Bronchial epithelial cell (primary cell): ENCODE measurements at regions not wholly inside any gene's neighbourhood (a gene's known extent, or its start where the extent isn't known, plus 50 kb on each side); places are given as distances from the start of the nearest gene placed in this dataset.

Experiments
- DNase-seq: peaks from one replicate; pipeline ENCODE4 v3.0.0-alpha.2; 2010; ENCODE audit warnings: low read depth
- FAIRE-seq: peaks from 2 replicates; lab custom pipeline; 2011; peaks lifted over from hg19 to GRCh38; lab: Jason Lieb, UNC
- H3K27me3 ChIP-seq: 2 replicates; pipeline ENCODE4 v1.5.1; 2011; ENCODE audit warnings: low read length; ENCODE audit not compliant: control insufficient read depth, insufficient read depth
- H3K36me3 ChIP-seq: 2 replicates; pipeline ENCODE4 v1.5.1; 2011; ENCODE audit warnings: low read length; ENCODE audit not compliant: control insufficient read depth, insufficient read depth
- H3K4me3 ChIP-seq: 2 replicates; pipeline ENCODE4 v1.5.1; 2011; ENCODE audit warnings: mild to moderate bottlenecking, low read depth, low read length, control low read depth
- TF ChIP-seq, protein P1 (sequence below): IDR thresholded peaks from 2 replicates; pipeline ENCODE4 v1.5.1; 2011; ENCODE audit warnings: mild to moderate bottlenecking, moderate library complexity, low read length, control low read depth, inconsistent platforms; ENCODE audit not compliant: insufficient read depth, severe bottlenecking

- no peak for DNase-seq
- TF ChIP-seq, protein P1, sequence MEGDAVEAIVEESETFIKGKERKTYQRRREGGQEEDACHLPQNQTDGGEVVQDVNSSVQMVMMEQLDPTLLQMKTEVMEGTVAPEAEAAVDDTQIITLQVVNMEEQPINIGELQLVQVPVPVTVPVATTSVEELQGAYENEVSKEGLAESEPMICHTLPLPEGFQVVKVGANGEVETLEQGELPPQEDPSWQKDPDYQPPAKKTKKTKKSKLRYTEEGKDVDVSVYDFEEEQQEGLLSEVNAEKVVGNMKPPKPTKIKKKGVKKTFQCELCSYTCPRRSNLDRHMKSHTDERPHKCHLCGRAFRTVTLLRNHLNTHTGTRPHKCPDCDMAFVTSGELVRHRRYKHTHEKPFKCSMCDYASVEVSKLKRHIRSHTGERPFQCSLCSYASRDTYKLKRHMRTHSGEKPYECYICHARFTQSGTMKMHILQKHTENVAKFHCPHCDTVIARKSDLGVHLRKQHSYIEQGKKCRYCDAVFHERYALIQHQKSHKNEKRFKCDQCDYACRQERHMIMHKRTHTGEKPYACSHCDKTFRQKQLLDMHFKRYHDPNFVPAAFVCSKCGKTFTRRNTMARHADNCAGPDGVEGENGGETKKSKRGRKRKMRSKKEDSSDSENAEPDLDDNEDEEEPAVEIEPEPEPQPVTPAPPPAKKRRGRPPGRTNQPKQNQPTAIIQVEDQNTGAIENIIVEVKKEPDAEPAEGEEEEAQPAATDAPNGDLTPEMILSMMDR = no peak
- Histone ChIP-seq H3K27me3 (no peaks in the 10 kb centered on the region), H3K36me3 (no peaks in the 10 kb centered on the region), H3K4me3 (no peak overlapping the region)
- no peak for FAIRE-seq
These were observed 224.2 kb upstream of the CTAGE1 start for GRCh38 chr18:22641958-22642357.

DNA sequence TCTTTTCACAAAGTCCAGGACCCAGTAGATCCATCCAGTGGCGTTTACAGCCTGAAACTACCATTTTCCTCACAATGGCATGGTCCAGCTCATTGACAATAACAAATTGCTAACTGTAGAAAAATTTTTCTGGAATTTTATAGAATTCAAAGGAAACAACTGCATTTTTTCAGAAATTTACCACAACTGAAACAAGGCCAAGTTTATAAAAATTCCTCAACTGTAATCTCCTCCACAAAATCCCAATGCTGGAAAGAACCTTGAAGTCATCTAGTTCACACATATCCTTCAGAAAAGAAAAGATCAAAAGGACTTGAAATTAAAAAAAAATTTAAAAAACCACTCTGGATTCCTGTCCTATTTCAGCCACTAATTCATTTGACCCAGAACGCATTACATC lies 226.0 kb upstream of the CTAGE1 start:
- FAIRE-seq (no peak), DNase-seq (no peak)
- Histone ChIP-seq H3K36me3 (no peaks in the 10 kb centered on the region), H3K4me3 (no peak overlapping the region), H3K27me3 (no peaks in the 10 kb centered on the region)
- TF ChIP-seq, protein P1 = no peak

DNA sequence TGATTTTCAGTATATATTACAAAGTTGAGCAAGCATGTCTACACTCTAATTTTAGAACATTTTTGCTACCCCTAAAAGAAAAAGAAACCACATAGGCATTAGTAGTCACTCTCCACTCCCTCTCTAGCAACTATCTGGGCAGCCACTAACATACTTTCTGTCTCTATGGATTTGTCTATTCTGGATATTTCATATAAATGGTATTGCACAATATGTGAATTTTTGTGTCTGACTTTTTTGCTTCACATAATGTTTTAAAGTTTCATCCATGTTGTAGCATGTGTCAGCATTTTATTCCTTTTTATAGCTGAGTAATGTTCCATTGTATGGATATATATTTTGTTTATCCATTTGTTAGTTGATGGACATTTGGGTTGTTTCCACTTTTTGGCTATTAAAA lies 232.5 kb upstream of the CTAGE1 start:
- DNase-seq (no peak), FAIRE-seq (no peak)
- Histone ChIP-seq H3K27me3 (no peaks in the 10 kb centered on the region), H3K36me3 (no peaks in the 10 kb centered on the region), H3K4me3 (no peak overlapping the region)
- TF ChIP-seq, protein P1 = no peak

- H3K27me3 ChIP-seq = no peaks in the 10 kb centered on the region
- H3K4me3 ChIP-seq = no peak overlapping the region
- no peak for DNase-seq
- no peaks in the 10 kb centered on the region for H3K36me3 ChIP-seq
- TF ChIP-seq, protein P1 = no peak
- no peak for FAIRE-seq
These were observed 239.9 kb upstream of the CTAGE1 start for GRCh38 chr18:22657619-22658018.

- Histone ChIP-seq H3K4me3 (no peak overlapping the region), H3K36me3 (no peaks in the 10 kb centered on the region), H3K27me3 (no peaks in the 10 kb centered on the region)
- FAIRE-seq = no peak
- DNase-seq = no peak
- TF ChIP-seq, protein P1 = no peak
These were observed 240.6 kb upstream of the CTAGE1 start for GRCh38 chr18:22658318-22658717.

GRCh38 chr18:22663378-22663777 lies 245.7 kb upstream of the CTAGE1 start:
- H3K36me3 ChIP-seq = no peaks in the 10 kb centered on the region
- TF ChIP-seq, protein P1 = no peak
- no peak overlapping the region for H3K4me3 ChIP-seq
- no peaks in the 10 kb centered on the region for H3K27me3 ChIP-seq
- DNase-seq = no peak
- no peak for FAIRE-seq
